H1 (cell line): ENCODE measurements at regions not wholly inside any gene's neighbourhood (a gene's known extent, or its start where the extent isn't known, plus 50 kb on each side); places are given as distances from the start of the nearest gene placed in this dataset.

Experiments used
- CTCF ChIA-PET: fragments of 300-600 bp; sonication (Branson Sonifier 250); formaldehyde crosslinking; loops from one replicate; lab custom pipeline; 2021; ENCODE audit not compliant: partially characterized antibody; lab: Charles Lee
- POLR2A ChIA-PET: fragments of 300-600 bp; sonication (Branson Sonifier 250); formaldehyde crosslinking; loops from one replicate; lab custom pipeline; 2021; ENCODE audit warnings: inconsistent platforms; ENCODE audit not compliant: partially characterized antibody; lab: Charles Lee
- DNase-seq, 2 experiments: peaks; one replicate each; pipeline versions ENCODE4 v3.0.0 to v3.0.0-alpha.2; 2010 to 2022; ENCODE audit warnings: low spot score in 2 of 2, low read depth in 1 of 2, mixed read lengths in 1 of 2
- FAIRE-seq: peaks from 2 replicates; lab custom pipeline; 2011; peaks lifted over from hg19 to GRCh38; lab: Jason Lieb, UNC
- H2AFZ ChIP-seq: 2 replicates; pipeline ENCODE4 v1.8.1; 2012; ENCODE audit warnings: low read length, inconsistent platforms
- H2AK5ac ChIP-seq: 2 replicates; pipeline ENCODE4 v1.6.1; 2013; ENCODE audit warnings: low read depth, low read length
- H2BK120ac ChIP-seq: replicated peaks from 2 replicates; pipeline ENCODE3; 2013; ENCODE audit warnings: low read depth, low read length, inconsistent platforms
- H2BK12ac ChIP-seq: 2 replicates; pipeline ENCODE4 v1.6.1; 2013; ENCODE audit warnings: low read depth, low read length
- H2BK15ac ChIP-seq: 2 replicates; pipeline ENCODE4 v1.6.1; 2013; ENCODE audit warnings: low read length
- H2BK20ac ChIP-seq: 2 replicates; pipeline ENCODE4 v1.6.1; 2013; ENCODE audit warnings: low read length
- H2BK5ac ChIP-seq: 2 replicates; pipeline ENCODE4 v1.6.1; 2013; ENCODE audit warnings: low read depth, low read length
- H3K14ac ChIP-seq: 2 replicates; pipeline ENCODE4 v1.6.1; 2013; ENCODE audit warnings: inconsistent platforms; ENCODE audit not compliant: insufficient read length
- H3K18ac ChIP-seq: 2 replicates; pipeline ENCODE4 v1.6.1; 2013; ENCODE audit warnings: low read length; ENCODE audit errors: extremely low read depth
- H3K23ac ChIP-seq: 2 replicates; pipeline ENCODE4 v1.6.1; 2013; ENCODE audit warnings: inconsistent platforms; ENCODE audit not compliant: insufficient read length
- H3K23me2 ChIP-seq: 2 replicates; pipeline ENCODE4 v1.6.1; 2013; ENCODE audit warnings: low read depth, low read length
- H3K27ac ChIP-seq: 2 replicates; pipeline ENCODE4 v1.6.1; 2011; ENCODE audit warnings: low read depth, low read length, inconsistent platforms
- H3K27me3 ChIP-seq, 4 experiments: replicated peaks in 1 of 4; 1 replicate in 1 of 4; 2 replicates in 3 of 4; pipeline versions ENCODE4 v1.6.1 to v1.8.1; 2011 to 2013; ENCODE audit warnings: low read length in 3 of 4, mild to moderate bottlenecking in 3 of 4, inconsistent platforms in 2 of 4, mixed read lengths in 2 of 4, moderate library complexity in 1 of 4; ENCODE audit not compliant: control insufficient read depth in 3 of 4, insufficient read depth in 3 of 4; ENCODE audit errors: extremely low read depth in 1 of 4
- H3K36me3 ChIP-seq, 4 experiments: 2 replicates each; pipeline versions ENCODE4 v1.6.1 to v1.8.1; 2011 to 2013; ENCODE audit warnings: mild to moderate bottlenecking in 4 of 4, low read length in 3 of 4, moderate library complexity in 2 of 4, control low read depth in 1 of 4, inconsistent platforms in 1 of 4; ENCODE audit not compliant: insufficient read depth in 4 of 4, control insufficient read depth in 2 of 4
- H3K4ac ChIP-seq: replicated peaks from 2 replicates; pipeline ENCODE3; 2013; ENCODE audit warnings: low read length, low read depth, mixed read lengths, inconsistent platforms; ENCODE audit not compliant: insufficient read length
- H3K4me1 ChIP-seq, 4 experiments: replicated peaks in 1 of 4; 1 replicate in 1 of 4; 2 replicates in 3 of 4; pipeline versions ENCODE4 v1.6.1 to v1.8.1; 2011 to 2013; ENCODE audit warnings: low read length in 3 of 4, inconsistent platforms in 2 of 4, mixed read lengths in 1 of 4; ENCODE audit not compliant: insufficient read depth in 4 of 4, control insufficient read depth in 3 of 4
- H3K4me2 ChIP-seq, 2 experiments: 2 replicates each; pipeline versions ENCODE4 v1.6.1 to v1.8.1; 2011 to 2013; ENCODE audit warnings: low read depth in 2 of 2, low read length in 2 of 2, control low read depth in 1 of 2, inconsistent platforms in 1 of 2, mild to moderate bottlenecking in 1 of 2; ENCODE audit not compliant: insufficient read depth in 1 of 2
- H3K4me3 ChIP-seq, 4 experiments: fragments of 200-600, 300-600 bp in 1 of 4; sonication (generic), shearing (Covaris generic), sonication (Bioruptor Twin) in 1 of 4; 2 replicates each; pipeline versions ENCODE4 v1.5.1 to v1.8.1; 2011 to 2016; ENCODE audit warnings: low read length in 4 of 4, low read depth in 3 of 4, control low read depth in 2 of 4, inconsistent platforms in 2 of 4, mild to moderate bottlenecking in 2 of 4, mixed read lengths in 1 of 4, moderate library complexity in 1 of 4; ENCODE audit not compliant: insufficient read depth in 2 of 4; ENCODE audit errors: extremely low read depth in 1 of 4
- H3K56ac ChIP-seq: replicated peaks from 2 replicates; pipeline ENCODE3; 2013; ENCODE audit warnings: low read depth, mild to moderate bottlenecking, mixed read lengths, low read length, inconsistent platforms; ENCODE audit not compliant: insufficient read length
- H3K79me1 ChIP-seq: 2 replicates; pipeline ENCODE4 v1.6.1; 2013; ENCODE audit warnings: low read depth, low read length, control low read depth
- H3K79me2 ChIP-seq, 2 experiments: 2 replicates each; pipeline versions ENCODE4 v1.6.1 to v1.8.1; 2012 to 2013; ENCODE audit warnings: low read length in 2 of 2, mild to moderate bottlenecking in 2 of 2, inconsistent platforms in 1 of 2; ENCODE audit not compliant: insufficient read depth in 2 of 2, control insufficient read depth in 1 of 2
- H3K9ac ChIP-seq, 4 experiments: replicated peaks in 1 of 4; 1 replicate in 1 of 4; 2 replicates in 3 of 4; pipeline versions ENCODE4 v1.6.1 to v1.8.1; 2011 to 2013; ENCODE audit warnings: low read depth in 3 of 4, low read length in 3 of 4, control low read depth in 2 of 4, mild to moderate bottlenecking in 2 of 4, moderate library complexity in 2 of 4, inconsistent platforms in 1 of 4; ENCODE audit errors: extremely low read depth in 1 of 4
- H3K9me3 ChIP-seq, 2 experiments: 2 replicates each; pipeline versions ENCODE4 v1.6.1 to v1.8.1; 2012 to 2013; ENCODE audit warnings: mild to moderate bottlenecking in 2 of 2, moderate library complexity in 2 of 2, control low read depth in 1 of 2, inconsistent platforms in 1 of 2, low read depth in 1 of 2, low read length in 1 of 2, mixed read lengths in 1 of 2; ENCODE audit not compliant: insufficient read depth in 2 of 2
- H4K20me1 ChIP-seq, 2 experiments: replicated peaks in 1 of 2; 2 replicates each; pipeline versions ENCODE3 to v1.8.1; 2011 to 2013; ENCODE audit warnings: inconsistent platforms in 2 of 2, low read length in 2 of 2, mild to moderate bottlenecking in 1 of 2; ENCODE audit not compliant: insufficient read depth in 2 of 2, control insufficient read depth in 1 of 2
- H4K5ac ChIP-seq: 2 replicates; pipeline ENCODE4 v1.6.1; 2013; ENCODE audit warnings: low read length, low read depth, mixed read lengths, inconsistent platforms; ENCODE audit not compliant: insufficient read length
- H4K8ac ChIP-seq: 2 replicates; pipeline ENCODE4 v1.8.0; 2013; ENCODE audit warnings: mild to moderate bottlenecking, moderate library complexity, low read length, inconsistent platforms; ENCODE audit not compliant: insufficient read depth; ENCODE audit errors: extremely low read depth
- H4K91ac ChIP-seq: replicated peaks from 2 replicates; pipeline ENCODE3; 2013; ENCODE audit warnings: low read length, mixed read lengths, inconsistent platforms; ENCODE audit not compliant: insufficient read length
- BRCA1 ChIP-seq: IDR thresholded peaks from 2 replicates; pipeline ENCODE4 v1.6.1; 2012; ENCODE audit warnings: low read depth, low read length, improper control_type of control experiment
- CREB1 ChIP-seq: IDR thresholded peaks from 2 replicates; pipeline ENCODE4 v1.6.1; 2012; ENCODE audit warnings: inconsistent platforms
- EP300 ChIP-seq, 2 experiments: IDR thresholded peaks; 1 replicate in 1 of 2; 2 replicates in 1 of 2; pipeline ENCODE4 v1.6.1; 2011 to 2012; ENCODE audit warnings: low read depth in 2 of 2, low read length in 2 of 2, mild to moderate bottlenecking in 2 of 2, borderline replicate concordance in 1 of 2, inconsistent platforms in 1 of 2, moderate library complexity in 1 of 2
- HDAC2 ChIP-seq, 2 experiments: fragments of 300-600 bp in 1 of 2; sonication (generic) in 1 of 2; IDR thresholded peaks; 2 replicates each; pipeline ENCODE4 v1.6.1; 2011 to 2012; ENCODE audit warnings: low read depth in 2 of 2, low read length in 2 of 2, mild to moderate bottlenecking in 2 of 2, moderate library complexity in 2 of 2, borderline replicate concordance in 1 of 2, inconsistent platforms in 1 of 2
- HDAC6 ChIP-seq: IDR thresholded peaks from one replicate; pipeline ENCODE4 v1.7.1; 2012; ENCODE audit warnings: low read depth, mild to moderate bottlenecking, inconsistent platforms, low read length, moderate library complexity
- POLR2A ChIP-seq, 2 experiments: IDR thresholded peaks; 1 replicate in 1 of 2; 2 replicates in 1 of 2; pipeline ENCODE4 v1.6.1; 2011; ENCODE audit warnings: low read depth in 2 of 2, low read length in 2 of 2, mild to moderate bottlenecking in 2 of 2; ENCODE audit errors: control extremely low read depth in 1 of 2
- RAD21 ChIP-seq, 2 experiments: IDR thresholded peaks in 1 of 2; conservative IDR thresholded peaks in 1 of 2; 2 replicates each; pipeline ENCODE4 v1.6.1; 2011; ENCODE audit warnings: low read depth in 2 of 2, low read length in 2 of 2, improper control_type of control experiment in 1 of 2, inconsistent platforms in 1 of 2, mild to moderate bottlenecking in 1 of 2, moderate library complexity in 1 of 2
- RBBP5 ChIP-seq: IDR thresholded peaks from 2 replicates; pipeline ENCODE4 v1.7.1; 2012; ENCODE audit warnings: low read depth, mild to moderate bottlenecking, inconsistent platforms, low read length, moderate library complexity, borderline replicate concordance
- RFX5 ChIP-seq: IDR thresholded peaks from 2 replicates; pipeline ENCODE4 v1.6.1; 2011; ENCODE audit warnings: low read depth, low read length, improper control_type of control experiment, borderline replicate concordance
- RNF2 ChIP-seq: fragments of 200-900, 300-1000 bp; sonication (generic); IDR thresholded peaks from 2 replicates; pipeline ENCODE4 v1.7.1; 2016; ENCODE audit warnings: borderline replicate concordance, low read depth, mild to moderate bottlenecking, antibody characterized with exemption, low read length; ENCODE audit not compliant: poor library complexity, severe bottlenecking; ENCODE audit errors: missing control alignments
- SAP30 ChIP-seq: fragments of 300-600 bp; sonication (generic); IDR thresholded peaks from 2 replicates; pipeline ENCODE4 v1.7.1; 2012; ENCODE audit warnings: low read length, moderate library complexity, mild to moderate bottlenecking, inconsistent platforms; ENCODE audit not compliant: insufficient read depth, insufficient replicate concordance
- SIN3A ChIP-seq, 2 experiments: IDR thresholded peaks in 1 of 2; conservative IDR thresholded peaks in 1 of 2; 2 replicates each; pipeline ENCODE4 v1.6.1; 2011 to 2012; ENCODE audit warnings: low read length in 2 of 2, improper control_type of control experiment in 1 of 2, low read depth in 1 of 2, mild to moderate bottlenecking in 1 of 2
- YY1 ChIP-seq: IDR thresholded peaks from 2 replicates; pipeline ENCODE4 v1.6.1; 2011; ENCODE audit warnings: low read depth, mild to moderate bottlenecking, low read length
- WGBS, 2 experiments: shearing (Covaris generic) in 1 of 2; methylation state at CpG; one replicate each; pipeline versions ENCODE4 v1.1.6 to v1.1.7; 2013 to 2015; ENCODE audit warnings: low lambda C conversion rate in 2 of 2, mixed read lengths in 2 of 2, inconsistent platforms in 1 of 2, low coverage in 1 of 2, missing lambda C conversion rate in 1 of 2; ENCODE audit not compliant: insufficient replicate concordance in 2 of 2, insufficient coverage in 1 of 2, insufficient read length in 1 of 2; ENCODE audit errors: extremely low coverage in 1 of 2, missing lambda C conversion rate in 1 of 2; 5-methylcytosine and 5-hydroxymethylcytosine counted together

DNA sequence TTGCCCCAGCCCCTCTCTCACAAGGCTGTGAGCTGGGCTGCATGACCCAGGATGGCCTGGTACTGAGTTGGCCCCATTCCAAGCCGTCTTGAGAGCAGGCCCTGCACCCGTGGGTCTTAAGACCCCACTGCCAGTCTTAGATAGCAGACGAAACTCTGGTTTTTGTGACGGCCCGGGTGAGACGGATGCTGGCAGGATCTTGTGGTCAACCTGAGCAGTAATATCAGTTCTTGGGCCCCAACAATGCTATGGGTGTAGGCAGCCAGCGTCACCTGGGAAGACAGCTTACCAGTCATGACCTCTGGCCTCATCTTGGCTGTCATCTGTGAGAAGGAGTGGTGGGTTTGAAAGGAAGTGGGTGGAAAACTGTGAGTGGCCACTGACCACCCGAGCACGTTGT lies 305.8 kb downstream of the ARRDC4 start:
- Histone ChIP-seq H2BK20ac (no peak overlapping the region), H4K5ac (no peak overlapping the region), H2AK5ac (no peak overlapping the region), H3K27me3 (no peaks in the 10 kb centered on the region), H3K23me2 (no peaks in the 10 kb centered on the region), H3K27ac (no peak overlapping the region), H3K4me1 (no peaks in the 10 kb centered on the region), H3K79me1 (no peaks in the 10 kb centered on the region), H3K14ac (no peak overlapping the region), H3K79me2 (no peaks in the 10 kb centered on the region), H2AFZ (no peak overlapping the region), H3K4ac (no peak overlapping the region), H3K9ac (no peak overlapping the region), H4K91ac (no peak overlapping the region), H2BK12ac (no peak overlapping the region), H3K36me3 (no peaks in the 10 kb centered on the region), H3K23ac (no peak overlapping the region), H2BK120ac (no peak overlapping the region), H3K9me3 (peaks cover 3 to 12% of the 10 kb centered on the region in 2 experiments; a peak in 1 of 4 replicates), H2BK5ac (no peak overlapping the region), H2BK15ac (no peak overlapping the region), H4K8ac (no peak overlapping the region; the same call in 1 of the 2 replicates), H3K4me2 (no peak overlapping the region), H4K20me1 (no peaks in the 10 kb centered on the region), H3K56ac (no peak overlapping the region), H3K18ac (no peak overlapping the region), H3K4me3 (no peak overlapping the region)
- DNase-seq (no peak), FAIRE-seq (no peak)
- CTCF ChIA-PET = interaction anchor here (0.6 to 2.9 kb wide), 5 partner anchors 27 to 378 kb away, joined by 3 to 9 read pairs (median 3); no protein-coding TSS in a partner anchor
- 92% methylated on average over 9 of the region's 9 CpGs; no CpG with 5 or more reads in 1 of the 2 experiments for WGBS, 2 experiments
- POLR2A ChIA-PET = no interaction called here
- TF ChIP-seq SAP30 (no peak), SIN3A (conservative IDR thresholded peaks at IDR 0.05 in 1 of 2, IDR thresholded peaks at IDR 0.05 in 1 of 2; ENCODE audit: low read depth in 1 of 2, low read length in 2 of 2) (no peak), YY1 (no peak), BRCA1 (no peak), RBBP5 (no peak), CREB1 (no peak), POLR2A (IDR thresholded peaks at IDR 0.05; ENCODE audit: control extremely low read depth in 1 of 2, low read depth in 2 of 2, low read length in 2 of 2) (no peak), RFX5 (no peak), RAD21 (IDR thresholded peaks at IDR 0.05 in 1 of 2, conservative IDR thresholded peaks at IDR 0.05 in 1 of 2; ENCODE audit: low read depth in 2 of 2, low read length in 2 of 2) (no peak), HDAC2 (IDR thresholded peaks at IDR 0.05; ENCODE audit: borderline replicate concordance in 1 of 2, low read depth in 2 of 2, low read length in 2 of 2) (no peak), EP300 (IDR thresholded peaks at IDR 0.05; ENCODE audit: borderline replicate concordance in 1 of 2, low read depth in 2 of 2, low read length in 2 of 2) (no peak), HDAC6 (no peak), RNF2 (no peak)
